ENCODE measurements at regions not wholly inside any gene's neighbourhood (a gene's known extent, or its start where the extent isn't known, plus 50 kb on each side); places are given as distances from the start of the nearest gene placed in this dataset.
A peak's percentile ranks its signal among the peaks of the same experiment; 100 is the strongest.
"Not testable (repeated sequence)": the region's sequence is repeated elsewhere in the genome, so short reads cannot be mapped to it uniquely, and the experiment has no call there.

DNA sequence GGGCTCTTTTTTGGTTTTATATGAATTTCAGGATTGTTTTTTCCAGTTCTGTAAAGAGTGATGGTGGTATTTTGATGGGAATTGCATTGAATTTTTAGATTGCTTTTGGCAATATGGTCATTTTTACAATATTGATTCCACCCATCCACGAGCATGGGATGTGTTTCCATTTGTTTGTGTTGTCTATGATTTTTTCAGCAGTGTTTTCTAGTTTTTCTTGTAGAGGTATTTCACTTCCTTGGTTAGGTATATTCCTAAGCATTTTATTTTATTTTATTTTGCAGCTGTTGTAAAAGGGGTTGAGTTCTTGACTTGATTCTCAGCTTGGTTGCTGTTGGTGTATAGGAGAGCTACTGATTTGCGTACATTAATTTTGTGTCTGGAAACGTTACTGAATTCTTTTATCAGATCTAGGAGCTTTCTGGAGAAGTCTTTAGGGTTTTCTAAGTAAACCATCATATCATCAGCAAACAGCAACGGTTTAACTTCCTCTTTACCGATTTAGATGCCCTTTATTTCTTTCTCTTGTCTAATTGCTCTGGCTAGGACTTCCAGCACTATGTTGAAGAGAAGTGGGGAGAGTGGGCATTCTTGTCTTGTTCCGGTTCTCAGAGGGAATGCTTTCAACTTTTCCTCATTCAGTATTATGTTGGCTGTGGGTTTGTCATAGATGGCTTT, 69.4 kb upstream of the GNG12 start:
- H3K27me3 ChIP-seq (ENCODE audit: control insufficient read depth in 3 of 3, insufficient read depth in 3 of 3, low read length in 2 of 3); ATAC-seq (ENCODE audit: insufficient read depth, low FRiP score): not testable (repeated sequence)
- 65 to 73% methylated on average over 6 of the region's 6 CpGs for WGBS, 2 donors

DNA sequence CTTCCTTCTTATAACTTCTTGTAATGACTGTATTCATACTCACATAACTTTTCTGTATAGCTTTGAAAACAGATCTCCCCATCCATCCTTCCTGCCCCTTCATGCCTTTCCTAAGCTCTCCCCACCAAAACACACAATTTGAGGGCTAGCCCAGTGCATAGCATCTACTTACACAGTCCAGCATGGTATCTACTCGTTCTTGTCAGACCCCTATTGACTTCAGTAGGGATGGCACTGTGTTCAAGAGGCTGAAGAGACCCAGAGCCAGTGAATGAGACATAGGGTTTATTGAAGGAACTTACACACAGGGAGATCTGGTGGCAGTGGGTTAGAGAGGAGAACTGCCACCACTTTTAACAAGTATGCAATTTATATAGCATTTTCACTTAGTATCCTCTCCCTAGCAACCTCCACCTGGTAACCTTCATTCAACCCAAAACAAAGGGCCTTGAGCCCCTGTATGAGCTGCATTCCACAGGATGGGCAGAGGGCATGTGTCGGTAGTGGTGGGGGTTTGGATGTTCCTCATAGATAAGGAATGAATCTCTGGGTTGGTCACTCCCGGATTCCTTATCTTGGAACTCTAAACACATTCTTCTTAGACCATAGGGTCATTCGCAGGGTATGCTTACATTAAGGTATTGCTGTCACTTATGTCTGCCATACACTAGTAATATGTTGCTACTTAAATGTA, 64.9 kb upstream of the GNG12 start:
- no peak for ATAC-seq (ENCODE audit: insufficient read depth, low FRiP score)
- H3K4me1 ChIP-seq (ENCODE audit: control insufficient read depth in 5 of 5, insufficient read depth in 5 of 5, low read length in 5 of 5), result peaks cover 0 to 5% (median 0%) of the 10 kb centered on the region in 5 donors
- 64 to 68% methylated on average over 4 of the region's 4 CpGs for WGBS, 2 donors

More for the DNA sequence above, 69.4 kb upstream of the GNG12 start:
- not testable (repeated sequence) for H3K36me3 ChIP-seq (ENCODE audit: control insufficient read depth in 4 of 4, insufficient read depth in 4 of 4, low read length in 4 of 4); H3K4me1 ChIP-seq (ENCODE audit: control insufficient read depth in 5 of 5, insufficient read depth in 5 of 5, low read length in 5 of 5); H3K4me3 ChIP-seq; DNase-seq; H3K27ac ChIP-seq (ENCODE audit: low read depth in 1 of 2, low read length in 1 of 2); H3K9me3 ChIP-seq (ENCODE audit: control insufficient read depth in 4 of 4, insufficient read depth in 3 of 4, low read length in 3 of 4); H3K9ac ChIP-seq (ENCODE audit: insufficient read depth in 1 of 2, low read length in 2 of 2)

DNA sequence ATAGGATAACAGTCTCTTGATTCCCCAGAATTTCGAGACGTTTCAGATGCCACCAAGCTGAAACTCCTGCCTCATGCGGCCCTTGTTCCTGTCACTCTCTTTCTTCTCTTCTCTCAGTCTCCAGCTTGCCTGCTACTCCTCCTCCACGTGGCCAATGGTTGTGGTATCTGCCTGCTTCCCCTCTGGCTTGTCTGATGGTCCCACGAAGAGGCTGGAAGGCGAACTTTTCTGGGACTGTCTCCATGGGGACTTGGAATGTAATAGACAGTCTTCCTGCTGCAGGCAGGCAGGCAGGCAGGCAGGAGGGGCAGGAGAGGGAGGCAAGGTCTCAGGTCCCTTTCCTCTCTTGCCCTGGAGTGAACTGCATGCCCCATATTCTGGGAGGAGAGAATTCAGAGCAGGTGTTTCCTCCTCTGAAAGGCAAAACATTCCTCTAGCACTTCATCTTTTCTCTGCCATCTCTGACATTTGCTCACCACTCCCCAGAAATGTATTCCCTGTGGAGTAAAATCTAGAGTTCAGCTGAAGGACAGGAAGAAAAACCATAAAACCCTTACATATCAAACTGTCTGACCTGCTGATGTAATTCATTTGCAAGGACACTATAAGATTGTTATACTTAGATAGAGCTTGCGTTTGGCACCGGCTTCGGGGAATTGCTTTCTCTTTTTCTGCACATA, 64.1 kb upstream of the GNG12 start:
- H3K27me3 ChIP-seq (ENCODE audit: control insufficient read depth in 3 of 3, insufficient read depth in 3 of 3, low read length in 2 of 3), result no peaks in the 10 kb centered on the region
- peak in 2 of 3 donors; percentile 22 to 24 for DNase-seq

More for the DNA sequence above, 64.9 kb upstream of the GNG12 start:
- no peak overlapping the region for H3K27ac ChIP-seq (ENCODE audit: low read depth in 1 of 2, low read length in 1 of 2)
- no peak for DNase-seq
- no peak overlapping the region for H3K9ac ChIP-seq (ENCODE audit: insufficient read depth in 1 of 2, low read length in 2 of 2)
- H3K4me3 ChIP-seq, result no peak overlapping the region
- H3K27me3 ChIP-seq (ENCODE audit: control insufficient read depth in 3 of 3, insufficient read depth in 3 of 3, low read length in 2 of 3), result no peaks in the 10 kb centered on the region
- TF ChIP-seq, protein P1, sequence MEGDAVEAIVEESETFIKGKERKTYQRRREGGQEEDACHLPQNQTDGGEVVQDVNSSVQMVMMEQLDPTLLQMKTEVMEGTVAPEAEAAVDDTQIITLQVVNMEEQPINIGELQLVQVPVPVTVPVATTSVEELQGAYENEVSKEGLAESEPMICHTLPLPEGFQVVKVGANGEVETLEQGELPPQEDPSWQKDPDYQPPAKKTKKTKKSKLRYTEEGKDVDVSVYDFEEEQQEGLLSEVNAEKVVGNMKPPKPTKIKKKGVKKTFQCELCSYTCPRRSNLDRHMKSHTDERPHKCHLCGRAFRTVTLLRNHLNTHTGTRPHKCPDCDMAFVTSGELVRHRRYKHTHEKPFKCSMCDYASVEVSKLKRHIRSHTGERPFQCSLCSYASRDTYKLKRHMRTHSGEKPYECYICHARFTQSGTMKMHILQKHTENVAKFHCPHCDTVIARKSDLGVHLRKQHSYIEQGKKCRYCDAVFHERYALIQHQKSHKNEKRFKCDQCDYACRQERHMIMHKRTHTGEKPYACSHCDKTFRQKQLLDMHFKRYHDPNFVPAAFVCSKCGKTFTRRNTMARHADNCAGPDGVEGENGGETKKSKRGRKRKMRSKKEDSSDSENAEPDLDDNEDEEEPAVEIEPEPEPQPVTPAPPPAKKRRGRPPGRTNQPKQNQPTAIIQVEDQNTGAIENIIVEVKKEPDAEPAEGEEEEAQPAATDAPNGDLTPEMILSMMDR (IDR thresholded peaks at IDR 0.05; ENCODE audit: control extremely low read depth, extremely low read depth), result no peak
- H3K9me3 ChIP-seq (ENCODE audit: control insufficient read depth in 4 of 4, insufficient read depth in 3 of 4, low read length in 3 of 4), result peaks cover 0 to 1% (median 0%) of the 10 kb centered on the region in 4 donors
- no peaks in the 10 kb centered on the region for H3K36me3 ChIP-seq (ENCODE audit: control insufficient read depth in 4 of 4, insufficient read depth in 4 of 4, low read length in 4 of 4)

More for the DNA sequence above, 64.1 kb upstream of the GNG12 start:
- Histone ChIP-seq H3K9me3 (ENCODE audit: control insufficient read depth in 4 of 4, insufficient read depth in 3 of 4, low read length in 3 of 4) (peaks cover 0 to 1% (median 0%) of the 10 kb centered on the region in 4 donors), H3K4me1 (ENCODE audit: control insufficient read depth in 5 of 5, insufficient read depth in 5 of 5, low read length in 5 of 5) (peaks cover 0 to 5% (median 0%) of the 10 kb centered on the region in 5 donors), H3K36me3 (ENCODE audit: control insufficient read depth in 4 of 4, insufficient read depth in 4 of 4, low read length in 4 of 4) (no peaks in the 10 kb centered on the region), H3K4me3 (no peak overlapping the region), H3K9ac (ENCODE audit: insufficient read depth in 1 of 2, low read length in 2 of 2) (no peak overlapping the region), H3K27ac (ENCODE audit: low read depth in 1 of 2, low read length in 1 of 2) (no peak overlapping the region)
- ATAC-seq (ENCODE audit: insufficient read depth, low FRiP score), result no peak
- TF ChIP-seq, protein P1 (IDR thresholded peaks at IDR 0.05; ENCODE audit: control extremely low read depth, extremely low read depth), result no peak
- 31 to 41% methylated on average over 9 of the region's 9 CpGs for WGBS, 2 donors

All from lung (tissue), 11 donors.